Right lobe of liver (tissue), 4 donors: ENCODE measurements at regions not wholly inside any gene's neighbourhood (a gene's known extent, or its start where the extent isn't known, plus 50 kb on each side); places are given as distances from the start of the nearest gene placed in this dataset.

Experiments
- CTCF ChIP-seq, 4 donors: fragments of 200-600 bp in 3 of 4; fragments of 450-650 bp in 1 of 4; IDR thresholded peaks; one replicate each; pipeline versions ENCODE4 v1.5.1 to v1.8.0; 2016 to 2022; ENCODE audit warnings: antibody characterized with exemption in 4 of 4, mild to moderate bottlenecking in 2 of 4
- POLR2A ChIP-seq: fragments of 450-650 bp; IDR thresholded peaks from one replicate; pipeline ENCODE4 v1.6.1; 2017; ENCODE audit warnings: antibody characterized with exemption, mild to moderate bottlenecking
- donor health status: DM: no; HTN: no; CAD: no.
- donor health status: DM: no; HTN: no; CAD: no.
- donor health status: DM: no; HTN: yes; CAD: no.

GRCh38 chr14:97185186-97185585 is 388.0 kb downstream of the VRK1 start:
- TF ChIP-seq POLR2A (no peak), CTCF (IDR thresholded peaks at IDR 0.05) (peak; percentile 10 to 42 (median 30))
